ENCODE measurements at regions not wholly inside any gene's neighbourhood (a gene's known extent, or its start where the extent isn't known, plus 50 kb on each side); places are given as distances from the start of the nearest gene placed in this dataset.

DNA sequence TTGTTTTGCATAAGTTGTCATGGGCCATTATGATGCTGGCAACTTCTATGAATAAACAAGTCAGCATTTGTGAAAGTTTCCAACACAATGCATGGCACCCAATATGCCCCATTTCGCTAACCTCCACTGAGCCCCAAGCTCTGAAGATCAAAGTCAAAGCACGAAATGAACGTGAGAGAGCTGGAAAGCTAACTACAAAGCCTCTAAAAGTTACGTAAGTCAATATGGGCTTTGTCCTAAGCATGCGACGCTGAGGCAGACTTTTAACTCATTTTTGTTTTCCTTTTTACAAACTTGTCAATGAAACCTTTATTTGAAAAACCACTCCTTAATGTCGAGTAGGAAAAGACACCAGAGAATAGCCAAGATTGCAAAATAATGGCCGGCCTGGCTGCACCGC, 131.6 kb upstream of the NUDT7 start:
- TF ChIP-seq, protein P1, sequence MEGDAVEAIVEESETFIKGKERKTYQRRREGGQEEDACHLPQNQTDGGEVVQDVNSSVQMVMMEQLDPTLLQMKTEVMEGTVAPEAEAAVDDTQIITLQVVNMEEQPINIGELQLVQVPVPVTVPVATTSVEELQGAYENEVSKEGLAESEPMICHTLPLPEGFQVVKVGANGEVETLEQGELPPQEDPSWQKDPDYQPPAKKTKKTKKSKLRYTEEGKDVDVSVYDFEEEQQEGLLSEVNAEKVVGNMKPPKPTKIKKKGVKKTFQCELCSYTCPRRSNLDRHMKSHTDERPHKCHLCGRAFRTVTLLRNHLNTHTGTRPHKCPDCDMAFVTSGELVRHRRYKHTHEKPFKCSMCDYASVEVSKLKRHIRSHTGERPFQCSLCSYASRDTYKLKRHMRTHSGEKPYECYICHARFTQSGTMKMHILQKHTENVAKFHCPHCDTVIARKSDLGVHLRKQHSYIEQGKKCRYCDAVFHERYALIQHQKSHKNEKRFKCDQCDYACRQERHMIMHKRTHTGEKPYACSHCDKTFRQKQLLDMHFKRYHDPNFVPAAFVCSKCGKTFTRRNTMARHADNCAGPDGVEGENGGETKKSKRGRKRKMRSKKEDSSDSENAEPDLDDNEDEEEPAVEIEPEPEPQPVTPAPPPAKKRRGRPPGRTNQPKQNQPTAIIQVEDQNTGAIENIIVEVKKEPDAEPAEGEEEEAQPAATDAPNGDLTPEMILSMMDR (IDR thresholded peaks at IDR 0.05), result no peak
- no peaks in the 10 kb centered on the region for H3K36me3 Mint-ChIP-seq (ENCODE audit: unreplicated experiment)
- no peak for DNase-seq (ENCODE audit: extremely low spot score, unreplicated experiment)
- no peak overlapping the region for H3K27ac Mint-ChIP-seq (ENCODE audit: unreplicated experiment)
- no peaks in the 10 kb centered on the region for H3K4me1 Mint-ChIP-seq (ENCODE audit: unreplicated experiment)
- no peaks in the 10 kb centered on the region for H3K9me3 Mint-ChIP-seq (ENCODE audit: unreplicated experiment)
- H3K4me3 Mint-ChIP-seq (ENCODE audit: unreplicated experiment), result no peak overlapping the region
- H3K27me3 Mint-ChIP-seq (ENCODE audit: unreplicated experiment), result no peaks in the 10 kb centered on the region

DNA sequence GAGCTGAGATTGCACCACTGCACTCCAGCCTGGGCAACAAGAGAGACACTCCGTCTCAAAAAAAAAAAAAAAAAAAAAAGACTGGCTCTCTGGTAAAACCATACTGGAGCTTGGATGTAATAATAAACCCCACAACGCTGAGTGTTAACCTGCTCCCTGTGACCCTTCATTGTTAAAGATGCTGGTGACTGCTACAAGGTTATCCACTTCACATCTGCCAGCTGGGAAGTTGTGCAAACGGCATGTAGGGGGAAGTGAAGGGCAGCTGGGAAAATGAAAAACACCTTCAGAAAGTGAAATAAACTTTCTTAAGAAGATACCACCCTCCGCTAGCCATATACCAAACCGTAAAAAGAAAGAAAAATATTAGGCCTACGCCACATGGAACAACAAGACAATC, 131.0 kb upstream of the NUDT7 start:
- Mint-ChIP-seq H3K27ac (ENCODE audit: unreplicated experiment) (no peak overlapping the region), H3K4me1 (ENCODE audit: unreplicated experiment) (no peaks in the 10 kb centered on the region), H3K4me3 (ENCODE audit: unreplicated experiment) (no peak overlapping the region), H3K36me3 (ENCODE audit: unreplicated experiment) (no peaks in the 10 kb centered on the region), H3K27me3 (ENCODE audit: unreplicated experiment) (no peaks in the 10 kb centered on the region), H3K9me3 (ENCODE audit: unreplicated experiment) (no peaks in the 10 kb centered on the region)
- no peak for DNase-seq (ENCODE audit: extremely low spot score, unreplicated experiment)
- TF ChIP-seq, protein P1 (IDR thresholded peaks at IDR 0.05), result no peak

DNA sequence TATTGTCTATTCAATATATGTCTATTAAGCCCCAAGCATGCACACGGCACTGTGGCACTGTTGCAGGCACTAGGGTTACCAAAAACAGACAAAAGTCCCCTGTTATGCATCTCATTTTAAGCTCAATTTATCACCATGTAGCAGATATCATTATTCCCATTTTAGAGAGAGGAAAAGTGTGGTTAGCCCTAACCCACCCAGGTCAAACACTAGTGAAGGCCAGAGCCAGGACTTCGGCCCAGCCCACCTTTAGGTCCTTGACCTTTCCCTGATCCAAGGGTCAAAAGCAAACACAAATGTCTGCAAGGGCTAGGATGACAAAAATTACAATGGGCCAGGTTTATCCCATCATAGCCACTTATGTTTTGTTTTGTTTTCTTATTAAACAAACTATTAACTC, 130.3 kb upstream of the NUDT7 start:
- no peaks in the 10 kb centered on the region for H3K9me3 Mint-ChIP-seq (ENCODE audit: unreplicated experiment)
- no peak overlapping the region for H3K27ac Mint-ChIP-seq (ENCODE audit: unreplicated experiment)
- no peaks in the 10 kb centered on the region for H3K27me3 Mint-ChIP-seq (ENCODE audit: unreplicated experiment)
- no peaks in the 10 kb centered on the region for H3K36me3 Mint-ChIP-seq (ENCODE audit: unreplicated experiment)
- TF ChIP-seq, protein P1 (IDR thresholded peaks at IDR 0.05), result no peak
- no peak overlapping the region for H3K4me3 Mint-ChIP-seq (ENCODE audit: unreplicated experiment)
- no peak for DNase-seq (ENCODE audit: extremely low spot score, unreplicated experiment)
- no peaks in the 10 kb centered on the region for H3K4me1 Mint-ChIP-seq (ENCODE audit: unreplicated experiment)

DNA sequence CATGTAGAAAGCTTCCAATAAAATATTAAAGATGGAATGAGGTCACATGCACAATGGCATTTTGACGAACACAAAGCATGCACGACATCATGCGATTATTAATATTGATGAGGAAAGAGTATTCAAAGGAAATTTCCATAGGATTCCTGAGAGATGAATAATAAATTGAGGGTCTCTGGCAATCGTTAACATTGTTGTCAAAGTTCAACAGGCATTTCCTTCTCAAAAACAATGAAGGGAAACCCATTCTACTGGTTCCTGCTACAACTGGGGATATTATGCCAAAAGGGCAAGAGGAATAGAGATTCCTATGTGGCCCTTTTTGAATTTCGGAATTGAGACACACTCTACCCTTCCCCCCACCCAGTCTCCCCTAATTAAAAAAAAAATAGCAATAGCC, 128.3 kb upstream of the NUDT7 start:
- H3K4me1 Mint-ChIP-seq (ENCODE audit: unreplicated experiment), result no peaks in the 10 kb centered on the region
- no peaks in the 10 kb centered on the region for H3K36me3 Mint-ChIP-seq (ENCODE audit: unreplicated experiment)
- H3K4me3 Mint-ChIP-seq (ENCODE audit: unreplicated experiment), result no peak overlapping the region
- TF ChIP-seq, protein P1 (IDR thresholded peaks at IDR 0.05), result no peak
- H3K9me3 Mint-ChIP-seq (ENCODE audit: unreplicated experiment), result no peaks in the 10 kb centered on the region
- H3K27ac Mint-ChIP-seq (ENCODE audit: unreplicated experiment), result no peak overlapping the region
- H3K27me3 Mint-ChIP-seq (ENCODE audit: unreplicated experiment), result peaks cover 3% of the 10 kb centered on the region
- DNase-seq (ENCODE audit: extremely low spot score, unreplicated experiment), result no peak

DNA sequence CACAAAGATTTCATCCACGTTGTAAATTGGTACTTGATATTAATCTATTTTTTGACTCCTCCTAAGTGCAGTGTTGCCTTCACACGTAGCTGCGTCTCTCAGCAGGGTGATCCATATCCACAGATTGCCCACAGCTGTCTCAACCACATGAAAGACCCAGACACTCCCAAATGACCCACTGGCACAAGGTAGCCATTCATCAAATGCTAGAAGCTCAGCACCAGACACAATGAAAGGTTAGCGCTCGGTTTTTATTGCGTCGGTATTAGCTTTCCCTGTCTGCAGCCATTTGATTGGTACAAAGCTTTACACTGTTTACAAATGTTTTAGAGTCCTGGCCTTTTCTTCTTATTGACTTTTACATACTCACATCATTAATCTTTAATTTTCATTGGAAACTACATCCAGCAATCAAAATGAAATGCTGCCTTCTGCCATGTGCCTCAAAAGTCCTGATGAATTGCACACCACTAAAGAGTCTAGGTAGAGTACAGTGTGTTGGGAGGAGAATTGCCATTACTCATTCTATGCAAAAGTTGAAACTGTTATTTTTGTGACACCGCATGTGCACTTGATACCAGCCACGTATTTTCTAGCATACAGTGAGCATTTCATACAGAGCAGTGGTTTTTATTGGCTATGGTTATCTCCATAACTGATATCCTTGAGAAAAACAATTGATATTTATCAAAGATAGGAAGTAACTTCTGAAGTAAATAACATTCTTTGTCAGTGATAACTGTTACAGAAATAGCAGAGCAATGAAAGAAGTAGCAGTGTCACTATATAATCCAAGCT, 127.3 kb upstream of the NUDT7 start:
- H3K9me3 Mint-ChIP-seq (ENCODE audit: unreplicated experiment), result peaks cover 2% of the 10 kb centered on the region
- H3K4me1 Mint-ChIP-seq (ENCODE audit: unreplicated experiment), result no peaks in the 10 kb centered on the region
- no peak overlapping the region for H3K4me3 Mint-ChIP-seq (ENCODE audit: unreplicated experiment)
- TF ChIP-seq, protein P1 (IDR thresholded peaks at IDR 0.05), result no peak
- H3K27ac Mint-ChIP-seq (ENCODE audit: unreplicated experiment), result no peak overlapping the region
- DNase-seq (ENCODE audit: extremely low spot score, unreplicated experiment), result no peak
- no peaks in the 10 kb centered on the region for H3K36me3 Mint-ChIP-seq (ENCODE audit: unreplicated experiment)
- peaks cover 3% of the 10 kb centered on the region for H3K27me3 Mint-ChIP-seq (ENCODE audit: unreplicated experiment)

All from osteocyte (in vitro differentiated cells).